HG03520 (cell line): ENCODE measurements at regions not wholly inside any gene's neighbourhood (a gene's known extent, or its start where the extent isn't known, plus 50 kb on each side); places are given as distances from the start of the nearest gene placed in this dataset.
"Not testable (repeated sequence)": the region's sequence is repeated elsewhere in the genome, so short reads cannot be mapped to it uniquely, and the experiment has no call there.

Experiments used
- ATAC-seq: cut with Tn5 transposase; IDR thresholded peaks from one replicate; pipeline ENCODE4 v1.9.1; 2021; ENCODE audit warnings: mild to moderate bottlenecking, moderate library complexity; ENCODE audit not compliant: unreplicated experiment

DNA sequence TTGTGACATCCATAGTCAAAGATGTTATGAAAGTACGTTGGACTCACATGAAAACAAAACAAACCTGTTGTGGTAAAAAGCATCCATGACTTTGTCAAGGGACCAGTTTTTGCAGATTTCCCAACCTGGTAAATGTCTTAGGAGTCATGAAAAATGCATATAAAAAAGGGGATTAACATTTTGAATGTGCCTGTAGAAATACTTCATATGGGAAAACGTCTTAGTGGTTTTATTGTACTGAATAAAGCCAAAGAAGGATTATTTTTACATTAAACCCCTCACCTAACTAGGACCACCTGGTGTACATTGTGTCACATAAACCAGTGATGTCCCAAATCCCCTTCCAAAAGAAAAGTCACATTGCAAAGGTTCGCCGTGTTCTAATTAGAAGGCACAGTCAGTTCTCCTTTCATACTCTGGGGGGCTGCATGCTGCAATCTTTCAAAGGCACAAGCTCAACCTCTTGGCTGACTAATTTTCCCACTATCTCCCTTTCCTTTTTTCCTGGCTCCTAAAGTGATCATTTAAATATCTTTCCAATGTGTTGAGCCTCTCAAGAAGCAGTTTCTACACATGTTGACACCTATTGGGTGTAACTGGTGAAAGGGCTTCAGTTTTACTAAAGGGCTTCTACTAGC is 119.8 kb upstream of the SPAG17 start:
- no peak for ATAC-seq

DNA sequence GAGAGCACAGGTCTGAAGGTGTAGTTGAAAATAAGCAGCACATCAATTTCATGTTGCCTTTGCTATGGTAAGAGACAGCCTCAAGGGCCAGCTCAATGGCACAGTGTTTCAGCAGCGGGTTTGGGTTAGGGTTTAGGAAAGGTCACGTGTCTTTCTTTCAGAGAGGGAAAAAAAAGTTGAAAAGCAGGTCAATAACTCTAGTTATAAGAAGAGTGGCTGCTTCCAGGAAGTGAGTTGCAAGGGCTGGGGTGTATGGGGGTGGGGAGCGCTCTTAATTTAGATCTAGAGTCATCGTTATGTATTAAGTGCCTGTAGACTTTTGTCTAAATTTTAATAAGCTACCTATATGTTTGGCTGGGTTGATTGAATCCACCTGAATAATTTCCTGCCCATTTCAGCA is 118.5 kb upstream of the SPAG17 start:
- no peak for ATAC-seq

DNA sequence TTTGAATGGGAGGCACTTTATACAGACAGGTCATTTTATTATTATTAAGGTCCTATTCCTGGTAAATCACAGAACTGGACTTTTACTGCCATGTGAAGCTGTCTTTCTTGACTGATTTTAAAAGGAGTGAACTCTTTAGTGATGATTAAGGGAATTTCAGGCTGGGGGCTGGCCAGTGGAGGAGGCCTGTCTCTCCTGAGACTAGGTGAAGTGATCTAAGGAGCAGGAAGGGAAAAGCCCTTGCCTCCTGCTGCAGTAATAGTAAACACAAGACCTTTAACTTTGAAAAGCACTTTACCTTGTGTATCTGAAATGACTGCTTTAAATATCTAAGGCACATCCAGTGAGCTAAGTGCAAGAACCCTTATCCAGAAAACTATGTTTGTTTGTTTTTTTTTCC is 118.0 kb upstream of the SPAG17 start:
- ATAC-seq: no peak

DNA sequence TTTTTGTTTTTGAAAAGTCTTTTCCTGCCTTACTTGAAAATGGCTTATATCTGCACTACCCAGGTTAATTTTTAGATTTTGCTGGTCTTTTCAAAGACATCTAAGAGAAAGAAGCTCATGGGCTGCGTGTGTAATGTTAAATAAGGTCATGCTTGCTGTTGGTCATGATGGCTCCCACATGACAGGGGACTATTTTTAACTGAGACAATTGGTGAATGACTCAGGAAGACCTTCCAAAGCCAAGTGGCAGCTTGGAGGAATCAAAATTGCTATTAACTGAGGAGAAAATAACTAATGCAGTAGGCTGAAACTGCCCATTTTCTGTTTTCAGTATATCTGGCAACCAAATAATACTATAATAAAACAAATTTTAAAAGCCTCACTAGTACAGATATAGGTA is 117.1 kb upstream of the SPAG17 start:
- ATAC-seq: no peak

DNA sequence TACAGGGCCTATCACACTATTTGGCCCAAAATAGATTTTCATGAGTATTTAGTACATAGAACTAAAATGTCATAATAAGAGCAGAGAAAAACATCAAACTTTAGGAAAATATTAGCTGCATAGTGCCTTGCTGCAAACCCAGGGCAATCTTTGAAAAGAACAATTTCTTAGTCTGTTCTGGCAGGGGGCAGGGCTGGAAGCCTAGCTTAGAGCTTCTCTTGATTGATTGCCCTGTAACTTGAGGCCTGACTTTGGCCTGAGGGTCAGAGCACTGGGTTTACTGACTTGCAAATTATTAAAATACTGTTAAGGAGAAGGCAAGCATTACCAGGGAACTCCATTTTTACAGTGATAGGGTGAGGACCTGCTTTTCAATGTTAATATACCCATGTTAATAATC is 115.8 kb upstream of the SPAG17 start:
- no peak for ATAC-seq

DNA sequence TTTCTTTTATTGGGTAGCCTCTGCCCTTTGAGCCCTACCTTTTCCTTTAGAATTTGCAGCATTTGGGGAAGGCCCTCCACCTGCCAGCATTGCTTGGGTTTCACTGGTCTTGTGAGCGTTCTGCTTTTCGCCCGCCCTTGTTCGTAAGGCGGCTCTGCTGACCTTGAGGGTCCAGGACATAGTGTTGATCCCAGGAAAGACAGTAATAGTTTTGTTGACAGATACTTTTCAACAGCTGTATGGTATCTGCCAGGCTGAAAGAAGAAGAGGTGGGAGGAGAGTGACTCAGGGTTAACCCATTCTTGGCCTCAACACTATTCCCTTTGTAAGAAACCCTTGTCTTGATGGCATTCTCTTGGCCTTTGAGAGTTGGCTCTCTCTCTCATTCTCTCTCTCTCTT is 113.4 kb upstream of the SPAG17 start:
- ATAC-seq: no peak

DNA sequence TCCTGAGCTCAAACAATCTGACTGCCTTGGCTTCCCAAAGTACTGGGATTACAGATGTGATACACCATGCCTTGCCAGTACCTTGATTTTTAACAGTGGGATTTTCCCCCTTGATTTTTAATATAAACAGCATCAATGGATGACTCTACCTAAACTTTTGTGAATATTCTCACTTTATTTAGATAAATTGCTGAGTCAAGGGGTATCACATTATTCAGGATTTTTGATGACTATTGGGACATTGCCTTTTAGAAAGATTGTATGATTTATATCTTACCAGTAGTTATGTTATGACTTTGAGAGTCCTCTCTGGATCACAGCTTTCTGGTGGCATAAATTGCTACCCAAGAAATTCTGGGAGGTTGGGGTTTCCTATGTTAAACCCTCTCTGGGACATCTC is 112.5 kb upstream of the SPAG17 start:
- no peak for ATAC-seq

DNA sequence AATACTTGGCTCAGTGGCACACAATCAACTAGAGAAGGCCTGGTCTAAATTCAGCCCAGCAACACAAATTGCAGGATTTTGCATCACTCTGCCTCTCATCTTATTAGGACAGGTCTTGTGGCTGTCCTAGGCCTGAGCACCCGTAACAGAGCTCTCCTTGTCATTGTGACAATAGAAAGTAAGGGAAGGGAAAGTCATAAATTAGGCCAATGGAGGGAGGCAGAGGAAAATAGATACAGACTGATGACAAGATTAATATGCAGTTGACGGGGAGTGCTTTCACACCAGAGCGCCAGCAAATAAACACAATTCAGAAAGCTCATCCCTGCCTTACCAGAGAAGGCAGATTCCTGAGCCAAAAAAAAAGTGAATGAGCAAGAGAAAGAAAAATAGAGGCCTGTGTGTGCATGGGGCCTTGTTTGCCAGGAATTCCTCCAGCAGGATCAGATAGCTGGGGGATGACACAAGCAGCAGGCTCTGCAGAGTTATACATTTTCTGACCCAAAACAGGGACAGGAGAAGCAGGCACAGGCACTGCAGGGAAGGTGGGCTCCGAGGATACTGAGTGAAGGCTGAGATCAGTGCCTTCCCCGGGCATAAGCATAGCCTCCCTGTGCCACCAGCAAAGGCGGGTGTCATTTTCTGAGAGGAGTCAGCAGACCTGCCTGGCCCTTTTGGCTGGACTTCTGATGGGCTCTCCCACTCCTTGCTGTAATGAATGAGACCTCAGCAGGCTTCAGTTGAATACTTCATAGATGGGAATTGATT is 110.0 kb upstream of the SPAG17 start:
- no peak for ATAC-seq

DNA sequence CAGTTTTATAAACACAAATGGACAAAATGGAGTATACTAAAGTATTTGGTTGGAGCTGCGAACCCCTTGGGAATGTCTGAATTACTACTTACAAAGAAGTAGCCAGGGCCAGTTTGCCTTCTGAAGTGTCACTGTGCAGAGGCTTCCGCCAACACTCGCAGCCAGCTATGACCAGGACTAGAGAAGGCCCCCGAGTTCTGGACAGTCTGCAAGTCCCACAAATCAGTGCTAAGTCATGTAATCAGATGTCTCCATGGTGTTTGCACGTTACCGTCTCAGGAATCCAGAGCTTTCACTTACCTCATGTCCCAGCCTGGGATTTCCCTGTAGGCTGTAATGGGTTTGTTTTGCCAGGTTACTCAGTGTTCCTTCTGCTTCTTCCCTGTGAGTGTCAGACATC is 106.6 kb upstream of the SPAG17 start:
- ATAC-seq: no peak

DNA sequence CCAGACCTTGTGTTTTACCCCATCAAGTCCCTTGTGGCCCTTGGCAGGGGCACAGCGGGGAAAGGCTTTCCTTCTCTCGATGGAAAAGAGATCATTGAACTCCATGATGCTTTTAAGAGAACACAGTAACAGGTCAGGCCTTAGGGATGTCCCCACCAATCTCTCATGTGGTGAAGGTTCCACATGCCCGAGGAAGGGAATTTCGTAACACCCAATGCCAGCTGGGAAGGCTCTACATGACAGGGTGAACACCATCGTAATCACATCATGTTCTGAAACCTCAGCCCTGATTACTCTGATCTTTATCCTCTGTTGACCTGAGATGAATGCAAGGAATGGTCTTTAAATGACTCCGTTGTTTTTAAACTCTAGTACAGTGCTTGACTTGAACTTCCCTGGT is 105.5 kb upstream of the SPAG17 start:
- ATAC-seq: no peak

DNA sequence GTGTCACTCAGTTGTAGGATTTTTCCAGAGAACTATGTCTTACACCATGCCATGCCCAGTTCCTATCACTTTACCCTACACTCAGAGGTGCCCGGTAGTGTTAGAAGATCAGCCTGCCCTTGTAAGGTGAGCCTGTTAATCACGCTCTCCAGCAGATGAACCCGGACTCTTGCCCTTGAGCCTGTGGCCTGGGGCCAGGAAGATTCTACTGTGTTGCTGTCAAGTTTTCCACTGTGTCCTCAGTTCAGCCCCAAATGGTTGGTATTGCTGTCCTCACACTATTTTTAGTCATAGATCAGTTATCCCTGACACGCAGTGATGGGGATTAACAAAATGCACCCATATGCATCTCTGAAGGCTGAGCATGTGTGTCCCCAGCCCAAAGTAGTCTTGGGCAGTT is 105.0 kb upstream of the SPAG17 start:
- no peak for ATAC-seq

DNA sequence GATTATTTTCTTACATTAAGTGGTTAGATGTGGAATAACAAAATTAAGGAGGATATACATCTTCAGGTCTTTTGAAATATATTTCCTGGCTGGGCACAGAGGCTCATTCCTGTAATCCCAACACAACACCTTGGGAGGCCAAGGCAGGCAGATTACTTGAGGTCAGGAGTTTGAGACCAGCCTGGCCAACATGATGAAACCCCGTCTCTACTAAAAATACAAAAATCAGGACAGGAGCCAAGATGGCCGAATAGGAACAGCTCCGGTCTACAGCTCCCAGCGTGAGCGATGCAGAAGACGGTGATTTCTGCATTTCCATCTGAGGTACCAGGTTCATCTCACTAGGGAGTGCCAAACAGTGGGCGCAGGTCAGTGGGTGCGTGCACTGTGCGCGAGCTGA is 95.6 kb upstream of the SPAG17 start:
- ATAC-seq: not testable (repeated sequence)

DNA sequence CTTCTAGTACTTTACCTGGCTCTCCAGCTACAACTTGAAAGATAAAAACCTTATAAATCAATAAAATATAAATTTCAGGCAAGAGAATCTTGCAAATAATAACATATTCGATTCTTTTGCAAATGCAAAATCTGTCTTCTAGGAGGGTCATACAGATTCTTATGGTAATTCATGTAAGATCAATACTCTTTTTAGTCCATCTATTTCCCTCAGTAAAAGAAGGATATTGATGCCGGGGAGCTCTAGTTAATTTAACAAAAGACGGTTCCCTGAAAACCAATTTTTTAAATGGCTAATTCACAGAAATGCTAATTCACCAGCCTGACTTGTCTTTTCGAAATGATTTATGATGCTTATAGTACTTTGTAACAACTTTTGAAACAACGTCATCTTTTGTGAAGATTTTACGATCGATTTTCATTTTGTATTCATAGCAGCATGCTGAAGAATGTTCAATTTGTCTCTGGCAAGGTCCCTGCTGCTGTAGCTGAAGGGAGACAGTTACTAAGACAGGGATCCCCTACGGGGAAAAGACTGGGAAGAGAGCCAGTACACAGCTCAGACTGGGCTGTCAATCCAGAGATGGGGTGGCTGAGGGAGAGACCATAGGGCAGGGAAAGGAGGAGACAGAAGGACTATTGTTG is 90.6 kb upstream of the SPAG17 start:
- no peak for ATAC-seq

DNA sequence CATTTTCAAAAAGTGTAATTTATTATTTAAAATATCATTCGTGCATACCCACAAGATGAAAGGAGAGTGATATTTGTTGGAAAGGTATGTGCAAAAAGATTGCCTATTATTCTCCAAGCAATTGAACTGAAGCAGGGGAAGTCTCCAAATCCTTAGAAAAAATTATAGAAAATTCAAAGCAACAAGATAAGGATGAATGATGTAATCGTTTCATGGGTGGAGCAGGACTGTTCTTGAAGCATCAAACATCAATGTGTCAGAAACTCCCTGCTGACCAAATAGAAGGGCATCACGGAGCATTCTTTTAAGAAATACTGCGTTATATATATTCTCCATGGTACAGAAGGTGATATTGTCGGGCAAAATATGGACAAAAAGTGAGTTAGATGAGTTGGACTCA is 87.9 kb upstream of the SPAG17 start:
- ATAC-seq: no peak

DNA sequence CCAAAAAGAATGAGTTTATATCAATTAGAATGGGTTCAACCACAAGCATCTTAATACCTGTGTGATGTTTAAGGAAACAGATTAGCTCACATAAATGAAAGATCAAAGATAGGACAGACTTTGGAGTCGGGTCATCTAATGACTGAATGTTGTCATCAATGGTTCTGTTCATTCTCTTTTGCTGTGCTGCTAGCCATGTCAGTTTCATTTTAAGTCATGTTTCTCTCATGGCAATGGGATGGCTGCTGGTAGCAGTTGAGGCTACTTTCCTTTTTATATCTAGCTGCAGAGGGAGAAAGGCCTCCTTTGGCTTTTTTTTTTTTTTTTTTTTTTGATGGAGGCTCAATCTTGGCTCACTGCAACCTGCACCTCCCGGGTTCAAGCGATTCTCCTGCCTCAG is 86.9 kb upstream of the SPAG17 start:
- ATAC-seq: no peak

DNA sequence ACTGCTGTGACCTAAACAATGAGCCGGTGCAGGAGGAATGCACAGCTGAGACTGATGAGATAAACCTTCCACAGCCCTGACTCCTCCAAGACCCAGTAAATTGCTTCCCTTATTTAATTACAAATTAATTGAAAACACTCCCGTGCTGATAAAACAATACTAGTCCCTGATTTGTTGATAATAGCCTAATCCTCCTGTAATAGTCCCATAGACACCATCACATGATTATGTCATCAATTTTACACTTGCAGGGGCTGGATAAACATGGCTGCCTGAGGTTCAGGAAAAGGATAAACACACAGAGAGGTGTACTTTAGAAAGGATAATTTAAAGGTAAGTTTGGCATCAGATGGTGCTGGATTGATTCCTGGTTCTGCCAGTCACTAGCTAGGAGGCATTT is 84.6 kb upstream of the SPAG17 start:
- ATAC-seq: no peak

DNA sequence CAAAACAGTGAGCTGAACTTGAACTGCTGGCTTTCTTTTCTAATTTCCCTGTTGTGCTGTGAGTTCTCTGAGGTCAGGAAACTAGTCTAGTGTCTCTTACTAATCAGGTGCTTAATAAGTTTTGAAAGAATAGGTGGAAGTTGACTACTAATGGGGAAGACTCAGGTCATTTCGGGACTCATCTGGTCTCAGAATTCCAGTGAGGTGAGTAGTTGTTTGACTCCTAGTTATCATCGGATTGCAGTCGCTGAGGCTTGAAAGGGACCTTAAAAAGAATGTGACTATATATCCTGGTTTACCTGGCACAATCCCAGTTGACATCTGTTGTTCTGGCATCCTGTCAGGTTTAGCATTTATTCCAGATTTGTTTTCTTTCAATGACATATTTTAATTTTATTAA is 81.4 kb upstream of the SPAG17 start:
- no peak for ATAC-seq

DNA sequence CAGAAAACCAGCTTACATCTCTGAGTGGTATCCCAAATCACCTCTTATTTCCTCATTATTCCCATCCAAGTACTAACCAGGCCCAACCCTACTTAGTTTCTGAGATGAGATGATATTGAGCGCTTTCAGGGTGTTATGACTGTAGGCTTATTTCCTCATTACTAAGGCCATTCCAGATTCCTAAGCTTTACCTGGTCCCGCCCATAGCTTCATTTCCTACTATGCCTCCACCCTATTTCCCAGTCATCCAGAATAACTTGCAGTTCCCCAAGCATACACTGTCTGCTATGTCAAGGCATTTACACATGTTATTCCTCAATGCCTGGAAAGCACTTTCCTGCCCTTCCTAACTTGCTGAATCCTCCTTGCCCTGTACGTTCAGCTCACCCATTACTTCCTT is 79.3 kb upstream of the SPAG17 start:
- ATAC-seq: no peak

DNA sequence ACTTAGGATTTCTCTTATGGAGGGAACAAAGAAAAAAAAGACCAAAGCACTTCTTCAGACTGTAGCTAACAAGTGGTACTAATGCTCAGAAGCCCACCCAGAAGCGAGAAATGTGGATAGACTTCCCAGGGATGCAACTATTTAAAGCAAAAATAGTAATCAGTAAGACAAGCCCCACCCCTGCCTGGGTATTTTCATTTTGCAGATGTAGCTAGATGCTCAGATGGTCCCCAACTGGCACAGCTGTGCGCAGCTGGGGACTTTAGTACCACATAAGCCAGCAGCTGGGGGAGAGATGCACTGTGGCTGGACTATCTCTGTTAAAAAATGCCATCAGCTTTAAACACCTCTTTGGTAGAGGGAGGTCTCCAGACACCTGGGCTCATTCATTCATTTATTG is 77.8 kb upstream of the SPAG17 start:
- no peak for ATAC-seq

DNA sequence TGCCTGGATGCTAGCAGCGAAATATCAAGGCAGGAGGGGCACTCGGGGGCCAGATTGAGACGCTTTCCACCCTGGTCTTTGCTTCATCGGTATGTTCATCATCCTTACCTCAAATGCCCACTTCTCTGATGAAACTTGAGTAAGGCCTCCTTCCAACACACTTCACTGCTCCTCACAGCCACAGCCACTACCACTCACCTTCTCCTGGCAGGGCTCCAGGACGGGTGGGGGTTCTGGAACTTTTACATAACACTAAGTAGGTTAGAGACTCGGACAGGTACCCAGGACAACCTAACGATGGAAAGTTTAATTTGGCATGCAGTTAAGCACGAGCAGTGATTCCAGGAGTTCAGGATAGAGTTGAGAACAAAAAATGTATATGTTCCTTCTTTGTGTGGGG is 73.9 kb upstream of the SPAG17 start:
- ATAC-seq: no peak

DNA sequence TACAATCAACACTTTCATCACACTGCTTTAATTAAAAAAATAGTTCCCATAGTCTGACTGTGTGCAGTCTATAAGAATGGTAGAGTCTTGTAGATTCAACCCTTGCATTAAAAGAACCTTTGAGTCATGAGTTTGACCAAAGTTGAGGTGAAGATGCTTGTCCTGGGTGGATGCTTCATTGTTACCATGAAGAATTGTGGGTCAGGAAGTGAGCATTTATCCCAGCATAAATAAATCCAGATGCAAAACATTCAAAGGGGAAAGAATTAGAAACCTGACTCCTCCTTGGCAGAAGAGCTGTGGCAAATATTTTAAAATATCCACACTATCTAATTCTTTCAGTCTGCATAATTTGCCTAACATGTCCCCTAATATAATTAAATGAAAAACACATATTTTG is 72.9 kb upstream of the SPAG17 start:
- ATAC-seq: no peak
